Ovary (tissue), 7 donors: ENCODE measurements at regions not wholly inside any gene's neighbourhood (a gene's known extent, or its start where the extent isn't known, plus 50 kb on each side); places are given as distances from the start of the nearest gene placed in this dataset.

Experiments used
- DNase-seq, 5 donors: peaks; one replicate each; pipeline ENCODE4 v3.0.0-alpha.2; 2019 to 2020
- H3K27ac ChIP-seq, 2 donors: fragments of 200-600 bp; one replicate each; pipeline versions ENCODE4 v1.5.1 to v1.8.0; 2019 to 2022
- H3K27me3 ChIP-seq: fragments of 200-600 bp; one replicate; pipeline ENCODE4 v1.8.0; 2022
- H3K36me3 ChIP-seq: fragments of 200-600 bp; sonication (generic); one replicate; pipeline ENCODE4 v1.5.1; 2019
- H3K4me1 ChIP-seq: one replicate; pipeline ENCODE4 v1.8.1; 2013; ENCODE audit warnings: mild to moderate bottlenecking, moderate library complexity; ENCODE audit not compliant: insufficient read depth
- H3K4me3 ChIP-seq: fragments of 200-600 bp; sonication (generic); one replicate; pipeline ENCODE4 v1.5.1; 2017
- H3K9me3 ChIP-seq, 2 donors: fragments of 200-600 bp in 1 of 2; sonication (generic) in 1 of 2; one replicate each; pipeline versions ENCODE4 v1.5.1 to v1.8.1; 2013 to 2019; ENCODE audit warnings: mild to moderate bottlenecking in 1 of 2, moderate library complexity in 1 of 2
- EP300 ChIP-seq: sonication (generic); formaldehyde crosslinking; IDR thresholded peaks from one replicate; pipeline ENCODE4 v1.6.1; 2017; ENCODE audit warnings: antibody characterized with exemption
- POLR2A ChIP-seq: fragments of 450-650 bp; IDR thresholded peaks from one replicate; pipeline ENCODE4 v1.6.1; 2017; ENCODE audit warnings: antibody characterized with exemption, mild to moderate bottlenecking, moderate library complexity
- WGBS, 3 donors: extraction: QIAGEN DNeasy Blood & Tissue Kit in 1 of 3; methylation state at CpG; one replicate each; pipeline versions ENCODE4 v1.1.5 to v1.1.7; 2013 to 2017; 5-methylcytosine and 5-hydroxymethylcytosine counted together
- intact Hi-C, 4 donors: fragments of 100-400 bp; cut with DNase I; formaldehyde crosslinking; loops; one replicate each; pipeline versions ENCODE4 v1.11.0 to v1.15.1; 2022 to 2023
- TF ChIP-seq, protein P1 (sequence below), 3 donors: fragments of 450-650 bp in 2 of 3; fragments of 200-600 bp in 1 of 3; IDR thresholded peaks; one replicate each; pipeline versions ENCODE4 v1.5.1 to v1.8.0; 2016 to 2022; ENCODE audit warnings: antibody characterized with exemption in 3 of 3, mild to moderate bottlenecking in 1 of 3
- donor health status: DM: no; HTN: no; CAD: no; lungs with moderate emphysema.
- donor health status: DM: no; HTN: no; CAD: no.
- donor health status: Bipolar disorder and iron deficiency.
- donor health status: DM: no; HTN: no; CAD: no.
- donor health status: DM: yes; HTN: yes; CAD: no.

GRCh38 chrX:94058728-94059382, 384.8 kb downstream of the FAM133A start:
- no peaks in the 10 kb centered on the region for H3K9me3 ChIP-seq
- 19 to 31% (median 20%) methylated on average over 9 of the region's 9 CpGs for WGBS, 3 donors
- H3K4me3 ChIP-seq: no peak overlapping the region
- DNase-seq: no peak
- intact Hi-C loops: no loop called here
- no peaks in the 10 kb centered on the region for H3K4me1 ChIP-seq
- no peaks in the 10 kb centered on the region for H3K27me3 ChIP-seq
- TF ChIP-seq, protein P1, sequence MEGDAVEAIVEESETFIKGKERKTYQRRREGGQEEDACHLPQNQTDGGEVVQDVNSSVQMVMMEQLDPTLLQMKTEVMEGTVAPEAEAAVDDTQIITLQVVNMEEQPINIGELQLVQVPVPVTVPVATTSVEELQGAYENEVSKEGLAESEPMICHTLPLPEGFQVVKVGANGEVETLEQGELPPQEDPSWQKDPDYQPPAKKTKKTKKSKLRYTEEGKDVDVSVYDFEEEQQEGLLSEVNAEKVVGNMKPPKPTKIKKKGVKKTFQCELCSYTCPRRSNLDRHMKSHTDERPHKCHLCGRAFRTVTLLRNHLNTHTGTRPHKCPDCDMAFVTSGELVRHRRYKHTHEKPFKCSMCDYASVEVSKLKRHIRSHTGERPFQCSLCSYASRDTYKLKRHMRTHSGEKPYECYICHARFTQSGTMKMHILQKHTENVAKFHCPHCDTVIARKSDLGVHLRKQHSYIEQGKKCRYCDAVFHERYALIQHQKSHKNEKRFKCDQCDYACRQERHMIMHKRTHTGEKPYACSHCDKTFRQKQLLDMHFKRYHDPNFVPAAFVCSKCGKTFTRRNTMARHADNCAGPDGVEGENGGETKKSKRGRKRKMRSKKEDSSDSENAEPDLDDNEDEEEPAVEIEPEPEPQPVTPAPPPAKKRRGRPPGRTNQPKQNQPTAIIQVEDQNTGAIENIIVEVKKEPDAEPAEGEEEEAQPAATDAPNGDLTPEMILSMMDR (IDR thresholded peaks at IDR 0.05): no peak
- no peak for TF ChIP-seq EP300
- TF ChIP-seq POLR2A: no peak
- H3K36me3 ChIP-seq: no peaks in the 10 kb centered on the region
- no peak overlapping the region for H3K27ac ChIP-seq

DNA sequence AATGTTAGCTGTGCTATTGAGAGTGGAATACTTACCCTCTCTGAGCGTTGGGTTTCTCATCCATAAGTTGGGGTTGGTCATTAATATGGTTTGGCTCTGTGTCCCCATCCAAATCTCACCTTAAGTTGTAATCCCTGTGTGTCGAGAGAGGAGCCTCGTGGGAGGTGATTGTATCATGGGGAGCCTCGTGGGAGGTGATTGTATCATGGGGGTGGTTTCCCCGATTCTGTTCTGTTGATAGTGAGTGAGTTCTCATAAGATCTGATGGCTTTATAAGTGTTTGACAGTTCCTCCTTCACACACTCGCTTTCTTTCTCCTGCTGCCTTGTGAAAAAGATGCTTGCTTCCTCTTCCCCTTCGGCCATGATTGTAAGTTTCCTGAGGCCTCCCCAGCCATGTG, 391.1 kb downstream of the FAM133A start:
- no peak for TF ChIP-seq EP300
- Histone ChIP-seq H3K9me3 (no peaks in the 10 kb centered on the region), H3K27ac (no peak overlapping the region), H3K36me3 (no peaks in the 10 kb centered on the region), H3K4me1 (no peaks in the 10 kb centered on the region), H3K4me3 (no peak overlapping the region), H3K27me3 (no peaks in the 10 kb centered on the region)
- WGBS, 3 donors: 73 to 84% (median 77%) methylated on average over 7 of the region's 7 CpGs
- DNase-seq: no peak
- intact Hi-C loops: no loop called here

DNA sequence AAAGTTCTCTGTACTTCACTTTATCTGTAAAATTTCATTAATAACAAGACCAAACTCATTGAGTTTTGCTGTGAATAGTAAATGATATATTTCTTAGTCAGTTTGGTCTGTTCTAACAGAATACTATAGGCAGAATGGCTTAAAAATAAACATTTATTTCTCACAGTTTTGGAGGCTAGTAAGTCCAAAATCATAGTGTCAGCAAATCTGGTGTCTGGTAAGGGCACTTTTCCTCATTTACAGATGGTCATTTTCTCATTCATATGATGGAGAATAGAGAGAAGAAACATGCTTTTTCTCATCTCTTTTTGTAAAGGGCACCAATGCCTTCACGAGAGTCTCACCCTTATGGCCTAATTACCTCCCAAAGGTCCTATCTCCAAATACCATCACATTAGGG, 415.1 kb downstream of the FAM133A start:
- no peaks in the 10 kb centered on the region for H3K36me3 ChIP-seq
- no peaks in the 10 kb centered on the region for H3K9me3 ChIP-seq
- no peaks in the 10 kb centered on the region for H3K4me1 ChIP-seq
- TF ChIP-seq EP300: no peak
- H3K27me3 ChIP-seq: no peaks in the 10 kb centered on the region
- intact Hi-C loops: no loop called here
- H3K27ac ChIP-seq: no peak overlapping the region
- no peak for DNase-seq
- no peak overlapping the region for H3K4me3 ChIP-seq
- 60 to 73% methylated on average over 1 of the region's 1 CpG; no CpG with 5 or more reads in 1 of the 3 donors for WGBS, 3 donors

GRCh38 chrX:94097868-94098267, 423.9 kb downstream of the FAM133A start:
- Histone ChIP-seq H3K9me3 (no peaks in the 10 kb centered on the region), H3K4me3 (no peak overlapping the region), H3K4me1 (no peaks in the 10 kb centered on the region), H3K27ac (no peak overlapping the region), H3K36me3 (no peaks in the 10 kb centered on the region), H3K27me3 (no peaks in the 10 kb centered on the region)
- no peak for DNase-seq
- intact Hi-C loops: no loop called here
- TF ChIP-seq EP300: no peak
- TF ChIP-seq, protein P1 (IDR thresholded peaks at IDR 0.05): no peak
- TF ChIP-seq POLR2A: no peak

- H3K27ac ChIP-seq: no peak overlapping the region
- 14 to 29% methylated on average over 3 of the region's 3 CpGs; no CpG with 5 or more reads in 1 of the 3 donors for WGBS, 3 donors
- intact Hi-C loops: no loop called here
- no peak for DNase-seq
- no peaks in the 10 kb centered on the region for H3K9me3 ChIP-seq
- H3K4me3 ChIP-seq: no peak overlapping the region
- TF ChIP-seq, protein P1 (IDR thresholded peaks at IDR 0.05): no peak
- H3K4me1 ChIP-seq: no peaks in the 10 kb centered on the region
- H3K36me3 ChIP-seq: no peaks in the 10 kb centered on the region
- H3K27me3 ChIP-seq: no peaks in the 10 kb centered on the region
Observed at GRCh38 chrX:94107981-94108380, 434.0 kb downstream of the FAM133A start.
